ENCODE measurements at regions not wholly inside any gene's neighbourhood (a gene's known extent, or its start where the extent isn't known, plus 50 kb on each side); places are given as distances from the start of the nearest gene placed in this dataset.

DNA sequence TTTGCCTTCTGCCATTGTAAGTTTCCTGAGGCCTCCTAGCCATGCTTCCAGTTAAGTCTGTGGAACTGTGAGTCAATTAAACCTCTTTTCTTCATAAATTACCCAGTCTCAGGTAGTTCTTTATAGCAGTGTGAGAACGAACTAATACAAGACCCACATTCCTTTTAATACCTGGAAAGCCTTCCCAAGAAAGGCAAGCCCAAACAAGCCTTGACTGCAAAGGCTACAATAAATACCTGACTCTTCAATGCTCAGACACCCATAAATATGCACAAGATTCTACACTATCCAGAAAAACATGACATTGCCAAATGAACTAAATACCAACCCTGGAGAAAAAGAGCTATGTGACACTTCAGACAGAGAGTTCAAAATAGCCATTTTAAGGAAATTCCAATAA, 338.8 kb downstream of the HAO1 start:
- Histone ChIP-seq H3K4me3 (no peak overlapping the region), H3K27me3 (no peaks in the 10 kb centered on the region), H3K9me3 (no peaks in the 10 kb centered on the region), H3K27ac (no peak overlapping the region), H3K4me1 (no peaks in the 10 kb centered on the region), H3K36me3 (no peaks in the 10 kb centered on the region)
- DNase-seq (no peak), ATAC-seq (no peak)
- TF ChIP-seq, protein P1, sequence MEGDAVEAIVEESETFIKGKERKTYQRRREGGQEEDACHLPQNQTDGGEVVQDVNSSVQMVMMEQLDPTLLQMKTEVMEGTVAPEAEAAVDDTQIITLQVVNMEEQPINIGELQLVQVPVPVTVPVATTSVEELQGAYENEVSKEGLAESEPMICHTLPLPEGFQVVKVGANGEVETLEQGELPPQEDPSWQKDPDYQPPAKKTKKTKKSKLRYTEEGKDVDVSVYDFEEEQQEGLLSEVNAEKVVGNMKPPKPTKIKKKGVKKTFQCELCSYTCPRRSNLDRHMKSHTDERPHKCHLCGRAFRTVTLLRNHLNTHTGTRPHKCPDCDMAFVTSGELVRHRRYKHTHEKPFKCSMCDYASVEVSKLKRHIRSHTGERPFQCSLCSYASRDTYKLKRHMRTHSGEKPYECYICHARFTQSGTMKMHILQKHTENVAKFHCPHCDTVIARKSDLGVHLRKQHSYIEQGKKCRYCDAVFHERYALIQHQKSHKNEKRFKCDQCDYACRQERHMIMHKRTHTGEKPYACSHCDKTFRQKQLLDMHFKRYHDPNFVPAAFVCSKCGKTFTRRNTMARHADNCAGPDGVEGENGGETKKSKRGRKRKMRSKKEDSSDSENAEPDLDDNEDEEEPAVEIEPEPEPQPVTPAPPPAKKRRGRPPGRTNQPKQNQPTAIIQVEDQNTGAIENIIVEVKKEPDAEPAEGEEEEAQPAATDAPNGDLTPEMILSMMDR (IDR thresholded peaks at IDR 0.05), result no peak
- intact Hi-C loops (cut with DNase I), result no loop called here

- H3K4me1 ChIP-seq, result no peaks in the 10 kb centered on the region
- DNase-seq (no peak), ATAC-seq (no peak)
- H3K36me3 ChIP-seq, result no peaks in the 10 kb centered on the region
- no peaks in the 10 kb centered on the region for H3K27me3 ChIP-seq
- H3K9me3 ChIP-seq, result no peaks in the 10 kb centered on the region
- intact Hi-C loops (cut with DNase I), result no loop called here
- H3K4me3 ChIP-seq, result no peak overlapping the region
- TF ChIP-seq, protein P1 (IDR thresholded peaks at IDR 0.05), result no peak
- H3K27ac ChIP-seq, result no peak overlapping the region
Observed at GRCh38 chr20:7606941-7607340, 333.3 kb downstream of the HAO1 start.

DNA sequence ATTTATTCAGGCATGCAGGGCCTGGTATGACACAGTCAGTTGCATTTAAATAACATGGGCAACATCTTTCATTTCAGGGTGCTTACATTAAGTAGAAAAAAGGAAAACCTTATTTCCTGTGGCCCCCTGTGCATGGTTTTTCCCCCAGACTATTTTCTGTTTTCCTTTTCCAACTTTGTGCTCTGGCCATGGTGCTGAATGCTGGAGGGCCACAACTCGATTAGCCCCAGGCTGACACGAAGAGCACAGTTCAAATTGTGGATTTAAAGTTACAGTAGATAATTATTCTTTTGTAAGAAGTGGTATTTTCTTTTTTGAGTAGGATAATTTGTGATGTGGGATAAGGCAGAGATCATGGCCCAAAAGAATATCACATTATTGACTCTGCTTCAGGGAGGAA, 332.0 kb downstream of the HAO1 start:
- H3K27ac ChIP-seq, result no peak overlapping the region
- no peak overlapping the region for H3K4me3 ChIP-seq
- ATAC-seq, result no peak
- H3K27me3 ChIP-seq, result no peaks in the 10 kb centered on the region
- intact Hi-C loops (cut with DNase I), result no loop called here
- DNase-seq, result no peak
- no peaks in the 10 kb centered on the region for H3K36me3 ChIP-seq
- TF ChIP-seq, protein P1 (IDR thresholded peaks at IDR 0.05), result no peak
- H3K4me1 ChIP-seq, result no peaks in the 10 kb centered on the region
- no peaks in the 10 kb centered on the region for H3K9me3 ChIP-seq

DNA sequence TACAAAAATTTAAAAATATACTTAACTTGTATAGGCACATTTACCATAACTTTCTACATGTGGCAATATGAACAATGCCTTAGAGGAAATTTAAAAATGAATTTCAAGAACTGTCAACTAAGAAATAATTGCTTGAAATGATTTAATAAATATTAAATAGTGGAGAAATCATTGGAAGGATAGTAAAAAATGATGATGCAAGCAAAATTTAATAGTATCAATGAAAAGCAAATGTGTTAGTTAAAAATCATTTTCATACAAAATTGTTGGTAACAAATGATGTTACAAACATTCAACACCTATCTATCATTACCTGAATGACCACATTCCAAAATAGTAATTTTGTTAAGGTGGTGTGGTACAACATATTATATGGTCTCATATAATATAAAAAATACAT, 331.0 kb downstream of the HAO1 start:
- Histone ChIP-seq H3K27ac (no peak overlapping the region), H3K4me1 (no peaks in the 10 kb centered on the region), H3K9me3 (no peaks in the 10 kb centered on the region), H3K36me3 (no peaks in the 10 kb centered on the region), H3K4me3 (no peak overlapping the region), H3K27me3 (no peaks in the 10 kb centered on the region)
- no peak for ATAC-seq
- TF ChIP-seq, protein P1 (IDR thresholded peaks at IDR 0.05), result no peak
- no peak for DNase-seq
- intact Hi-C loops (cut with DNase I), result no loop called here

DNA sequence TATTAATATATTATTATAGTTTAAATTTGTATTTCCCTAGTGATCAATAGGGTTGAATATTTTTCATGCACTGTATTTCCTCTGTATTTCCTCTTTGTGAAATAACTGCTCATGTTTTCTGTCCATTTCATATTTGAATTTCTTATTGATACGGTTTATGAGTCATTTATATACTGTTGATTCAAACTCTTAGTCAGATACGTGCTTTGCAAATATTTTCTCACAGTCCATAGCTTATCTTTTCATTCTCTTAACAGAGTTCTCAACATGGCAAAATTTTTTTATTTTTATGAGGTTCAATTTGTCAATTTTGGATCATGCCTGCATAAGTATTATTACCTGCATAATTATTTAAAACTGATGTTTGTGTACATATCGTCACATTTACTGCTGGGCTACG, 329.6 kb downstream of the HAO1 start:
- no peak for ATAC-seq
- intact Hi-C loops (cut with DNase I), result no loop called here

DNA sequence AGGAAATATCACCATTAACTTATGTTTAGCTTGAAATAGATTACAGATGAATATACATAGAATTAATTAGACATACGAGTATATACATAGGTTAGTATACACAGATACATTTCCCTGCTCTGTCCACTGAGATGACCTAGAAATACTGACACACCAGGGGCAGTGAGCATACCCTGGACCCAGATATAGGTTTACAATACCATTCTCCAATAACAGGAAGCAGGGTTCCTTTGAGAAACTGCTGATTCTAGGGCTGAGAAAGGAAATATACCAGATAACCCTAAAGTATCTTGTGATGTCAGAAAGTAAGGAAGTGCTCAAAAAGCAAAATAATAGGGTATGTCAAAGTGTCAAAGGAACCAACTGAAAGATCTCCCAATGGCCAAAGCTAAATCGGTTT, 322.5 kb downstream of the HAO1 start:
- ATAC-seq (no peak), DNase-seq (no peak)
- H3K27me3 ChIP-seq, result no peaks in the 10 kb centered on the region
- no peaks in the 10 kb centered on the region for H3K36me3 ChIP-seq
- no peak overlapping the region for H3K4me3 ChIP-seq
- H3K4me1 ChIP-seq, result no peaks in the 10 kb centered on the region
- TF ChIP-seq, protein P1 (IDR thresholded peaks at IDR 0.05), result no peak
- intact Hi-C loops (cut with DNase I), result no loop called here
- no peak overlapping the region for H3K27ac ChIP-seq
- H3K9me3 ChIP-seq, result no peaks in the 10 kb centered on the region

More for the DNA sequence above, 329.6 kb downstream of the HAO1 start:
- no peak overlapping the region for H3K4me3 ChIP-seq
- DNase-seq, result no peak
- H3K9me3 ChIP-seq, result no peaks in the 10 kb centered on the region
- H3K36me3 ChIP-seq, result no peaks in the 10 kb centered on the region
- TF ChIP-seq, protein P1 (IDR thresholded peaks at IDR 0.05), result no peak
- H3K27me3 ChIP-seq, result no peaks in the 10 kb centered on the region
- no peak overlapping the region for H3K27ac ChIP-seq
- H3K4me1 ChIP-seq, result no peaks in the 10 kb centered on the region

All from upper lobe of right lung (tissue), 1 donor.